AG04450 (cell line): ENCODE measurements at regions not wholly inside any gene's neighbourhood (a gene's known extent, or its start where the extent isn't known, plus 50 kb on each side); places are given as distances from the start of the nearest gene placed in this dataset.

ENCODE experiments used
- CTCF ChIA-PET: fragments of 300-600, 350-600 bp; formaldehyde crosslinking; extraction: SDS; loops from one replicate; lab custom pipeline; 2022; ENCODE audit warnings: antibody characterized with exemption, inconsistent platforms; lab: Charles Lee
- POLR2A ChIA-PET: fragments of 350-600 bp; formaldehyde crosslinking; extraction: SDS; loops from one replicate; lab custom pipeline; 2021; ENCODE audit warnings: antibody characterized with exemption, inconsistent platforms; lab: Yijun Ruan, JAX
- DNase-seq: peaks from one replicate; pipeline ENCODE4 v3.0.0-alpha.2; 2011; ENCODE audit warnings: low read depth, low spot score
- H3K27ac ChIP-seq: one replicate; pipeline ENCODE4 v1.5.1; 2012; ENCODE audit warnings: low read depth, low read length, control low read depth
- H3K27me3 ChIP-seq: one replicate; pipeline ENCODE4 v1.6.0; 2012; ENCODE audit warnings: low read length; ENCODE audit not compliant: control insufficient read depth, insufficient read depth
- H3K4me3 ChIP-seq: 2 replicates; pipeline ENCODE4 v1.5.1; 2011; ENCODE audit warnings: mild to moderate bottlenecking, low read depth, low read length, control low read depth
- H3K9me3 ChIP-seq: 2 replicates; pipeline ENCODE4 v1.5.1; 2012; ENCODE audit warnings: low read length; ENCODE audit not compliant: control insufficient read depth, insufficient read depth
- TF ChIP-seq, protein P1 (sequence below): IDR thresholded peaks from 2 replicates; pipeline ENCODE4 v1.5.1; 2011; ENCODE audit warnings: low read depth, low read length, control low read depth, inconsistent platforms

DNA sequence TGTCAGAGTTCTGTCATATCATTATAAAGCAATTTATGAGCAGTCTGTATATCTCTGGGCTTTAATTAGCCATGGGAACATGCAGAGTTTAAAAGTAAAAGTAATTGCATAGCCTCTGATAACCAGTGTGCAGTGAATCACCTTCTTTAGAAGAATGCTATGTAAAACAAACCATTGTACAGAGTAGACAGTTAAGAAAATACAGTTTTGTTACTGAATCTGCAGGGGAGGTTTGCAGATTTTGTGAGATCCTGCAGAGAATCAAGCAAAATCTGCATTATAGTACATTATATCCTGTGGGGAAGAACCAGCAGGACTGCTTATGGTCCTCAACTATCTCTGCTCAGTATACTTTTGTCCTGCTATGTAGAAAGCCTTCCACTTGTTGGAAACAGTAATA, 396.2 kb upstream of the NAALADL2 start:
- POLR2A ChIA-PET, result interaction anchor here (1.1 kb wide), 1 partner anchor 22 kb away, joined by 3 read pairs; no protein-coding TSS in a partner anchor
- CTCF ChIA-PET, result no interaction called here
- Histone ChIP-seq H3K9me3 (no peaks in the 10 kb centered on the region), H3K4me3 (no peak overlapping the region), H3K27me3 (no peaks in the 10 kb centered on the region), H3K27ac (no peak overlapping the region)
- DNase-seq, result no peak
- TF ChIP-seq, protein P1, sequence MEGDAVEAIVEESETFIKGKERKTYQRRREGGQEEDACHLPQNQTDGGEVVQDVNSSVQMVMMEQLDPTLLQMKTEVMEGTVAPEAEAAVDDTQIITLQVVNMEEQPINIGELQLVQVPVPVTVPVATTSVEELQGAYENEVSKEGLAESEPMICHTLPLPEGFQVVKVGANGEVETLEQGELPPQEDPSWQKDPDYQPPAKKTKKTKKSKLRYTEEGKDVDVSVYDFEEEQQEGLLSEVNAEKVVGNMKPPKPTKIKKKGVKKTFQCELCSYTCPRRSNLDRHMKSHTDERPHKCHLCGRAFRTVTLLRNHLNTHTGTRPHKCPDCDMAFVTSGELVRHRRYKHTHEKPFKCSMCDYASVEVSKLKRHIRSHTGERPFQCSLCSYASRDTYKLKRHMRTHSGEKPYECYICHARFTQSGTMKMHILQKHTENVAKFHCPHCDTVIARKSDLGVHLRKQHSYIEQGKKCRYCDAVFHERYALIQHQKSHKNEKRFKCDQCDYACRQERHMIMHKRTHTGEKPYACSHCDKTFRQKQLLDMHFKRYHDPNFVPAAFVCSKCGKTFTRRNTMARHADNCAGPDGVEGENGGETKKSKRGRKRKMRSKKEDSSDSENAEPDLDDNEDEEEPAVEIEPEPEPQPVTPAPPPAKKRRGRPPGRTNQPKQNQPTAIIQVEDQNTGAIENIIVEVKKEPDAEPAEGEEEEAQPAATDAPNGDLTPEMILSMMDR, result no peak

- POLR2A ChIA-PET, result no interaction called here
- TF ChIP-seq, protein P1, result no peak
- Histone ChIP-seq H3K9me3 (no peaks in the 10 kb centered on the region), H3K27ac (no peak overlapping the region), H3K4me3 (no peak overlapping the region), H3K27me3 (no peaks in the 10 kb centered on the region)
- no peak for DNase-seq
- CTCF ChIA-PET, result no interaction called here
These were observed 394.0 kb upstream of the NAALADL2 start for GRCh38 chr3:174465177-174465576.

DNA sequence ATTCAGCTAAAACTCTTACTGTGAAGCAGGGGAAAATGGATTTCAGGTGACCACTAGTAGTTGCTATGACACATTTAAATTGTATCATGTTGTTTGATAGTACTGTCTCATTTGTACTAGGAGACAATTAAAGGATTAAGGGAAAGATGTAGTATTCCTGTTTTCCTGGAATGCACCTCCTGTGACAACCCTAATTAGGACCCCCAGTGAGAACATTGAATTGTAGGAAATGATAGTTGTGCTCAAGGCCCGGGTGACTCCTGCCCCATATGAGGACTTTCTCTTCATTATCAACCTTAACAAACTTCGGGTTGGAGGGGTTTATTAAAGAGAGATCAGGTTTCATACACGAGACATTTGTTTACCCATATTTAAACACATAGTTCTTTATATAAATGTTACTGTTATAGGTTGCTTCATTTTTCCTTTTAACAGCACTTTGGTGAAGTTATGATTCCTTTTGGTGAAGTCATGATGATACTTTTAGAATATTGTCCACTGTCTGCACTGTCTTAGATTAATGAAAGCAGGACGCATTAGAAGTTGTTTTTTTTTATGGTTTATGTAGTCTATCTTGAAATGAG, 392.6 kb upstream of the NAALADL2 start:
- peak overlapping the region; percentile 32 for H3K27ac ChIP-seq
- no peak overlapping the region for H3K4me3 ChIP-seq
- H3K9me3 ChIP-seq, result no peaks in the 10 kb centered on the region
- ChIA-PET CTCF (no interaction called here), POLR2A (no interaction called here)
- H3K27me3 ChIP-seq, result no peaks in the 10 kb centered on the region
- peak; percentile 29 for DNase-seq
- TF ChIP-seq, protein P1, result no peak

DNA sequence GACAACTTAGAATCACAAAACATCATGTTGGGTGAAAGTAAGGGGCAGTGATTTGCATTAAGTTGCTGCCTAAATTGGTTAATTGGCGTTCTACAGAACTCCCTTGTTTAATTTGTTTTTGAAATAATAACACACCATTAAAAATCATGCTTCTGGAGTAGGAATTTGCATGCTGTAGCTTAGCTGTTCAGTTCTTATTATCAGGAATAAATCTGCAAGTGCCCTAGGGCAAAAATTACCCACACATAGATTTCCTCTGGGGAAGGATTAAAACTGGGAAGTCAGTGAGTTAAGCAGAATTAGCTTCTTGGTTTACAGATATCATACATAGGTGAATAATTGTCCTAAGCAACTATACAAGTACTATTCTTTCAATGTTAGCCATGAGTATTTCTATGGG, 381.6 kb upstream of the NAALADL2 start:
- POLR2A ChIA-PET, result no interaction called here
- Histone ChIP-seq H3K27me3 (no peaks in the 10 kb centered on the region), H3K9me3 (no peaks in the 10 kb centered on the region), H3K4me3 (no peak overlapping the region), H3K27ac (no peak overlapping the region)
- TF ChIP-seq, protein P1, result no peak
- no peak for DNase-seq
- CTCF ChIA-PET, result no interaction called here

DNA sequence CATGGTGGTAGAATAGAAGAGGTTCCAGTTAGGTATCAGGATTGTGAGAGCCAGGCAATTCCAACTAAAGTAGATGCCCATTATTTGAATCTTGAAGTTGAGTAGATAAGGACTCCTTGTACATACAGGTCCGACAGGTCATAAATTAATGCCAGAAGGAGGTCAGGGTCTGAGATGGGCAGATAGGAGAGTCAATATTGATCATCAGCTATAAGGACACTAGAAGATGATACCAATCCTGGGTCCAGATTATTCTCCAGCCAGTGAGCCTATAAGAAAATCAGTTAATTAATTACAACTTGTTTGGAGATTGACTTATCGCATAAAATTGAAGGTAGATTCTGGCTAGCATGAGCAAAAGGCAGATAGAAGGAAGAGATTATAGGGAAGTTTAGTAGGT, 378.4 kb upstream of the NAALADL2 start:
- TF ChIP-seq, protein P1, result no peak
- Histone ChIP-seq H3K27ac (no peak overlapping the region), H3K4me3 (no peak overlapping the region), H3K27me3 (no peaks in the 10 kb centered on the region), H3K9me3 (no peaks in the 10 kb centered on the region)
- ChIA-PET POLR2A (no interaction called here), CTCF (no interaction called here)
- DNase-seq, result no peak
